Mammary epithelial cell (primary cell): ENCODE measurements at regions not wholly inside any gene's neighbourhood (a gene's known extent, or its start where the extent isn't known, plus 50 kb on each side); places are given as distances from the start of the nearest gene placed in this dataset.

Source experiments
- CTCF ChIP-seq, 2 donors: IDR thresholded peaks in 1 of 2; conservative IDR thresholded peaks in 1 of 2; 2 replicates each; pipeline ENCODE4 v1.5.1; 2011 to 2012; ENCODE audit warnings: inconsistent platforms in 2 of 2, low read length in 2 of 2, mild to moderate bottlenecking in 2 of 2, control low read depth in 1 of 2, low read depth in 1 of 2; ENCODE audit not compliant: insufficient read depth in 1 of 2; ENCODE audit errors: extremely low read depth in 1 of 2
- EZH2 ChIP-seq: IDR thresholded peaks from 2 replicates; pipeline ENCODE4 v1.6.1; 2012; ENCODE audit warnings: low read length, inconsistent platforms, borderline replicate concordance

GRCh38 chr12:132427174-132427768 is 62.7 kb upstream of the FBRSL1 start:
- no peak for TF ChIP-seq CTCF (conservative IDR thresholded peaks at IDR 0.05 in 1 of 2, IDR thresholded peaks at IDR 0.05 in 1 of 2; ENCODE audit: extremely low read depth in 1 of 2, insufficient read depth in 1 of 2, low read depth in 1 of 2, low read length in 2 of 2)
- no peak for TF ChIP-seq EZH2
